GM12892 (cell line): ENCODE measurements at regions not wholly inside any gene's neighbourhood (a gene's known extent, or its start where the extent isn't known, plus 50 kb on each side); places are given as distances from the start of the nearest gene placed in this dataset.

Source experiments
- POLR2A ChIP-seq: IDR thresholded peaks from 2 replicates; pipeline ENCODE4 v1.6.1; 2011; ENCODE audit warnings: low read depth, low read length, control low read depth
- POLR2AphosphoS5 ChIP-seq: IDR thresholded peaks from 2 replicates; pipeline ENCODE4 v1.6.1; 2011; ENCODE audit warnings: low read depth, low read length, control low read depth

- no peak for TF ChIP-seq POLR2A
- TF ChIP-seq POLR2AphosphoS5, result no peak
These were observed 324.2 kb downstream of the PMP22 start for GRCh38 chr17:14940938-14941265.
